GM23338 (cell line): ENCODE measurements at regions not wholly inside any gene's neighbourhood (a gene's known extent, or its start where the extent isn't known, plus 50 kb on each side); places are given as distances from the start of the nearest gene placed in this dataset.

Experiments used
- ATAC-seq: fragments of 200-7000 bp; cut with Tn5 transposase; 3 replicates; pipeline ENCODE4 v1.9.1; 2020
- DNase-seq: peaks from one replicate; pipeline ENCODE4 v3.0.0-alpha.2; 2015; ENCODE audit warnings: low spot score
- H2AFZ ChIP-seq: fragments of 200-600 bp; sonication (generic); 2 replicates; pipeline ENCODE4 v1.8.0; 2016; ENCODE audit warnings: antibody characterized with exemption, mild to moderate bottlenecking, moderate library complexity
- H3F3A ChIP-seq: fragments of 200-600 bp; sonication (generic); replicated peaks from 2 replicates; pipeline ENCODE4 v1.8.0; 2017; ENCODE audit warnings: antibody characterized with exemption, mixed run types, low read depth
- H3K27ac ChIP-seq: fragments of 200-600 bp; sonication (generic); 2 replicates; pipeline ENCODE4 v1.6.1; 2016; ENCODE audit warnings: low read depth
- H3K27me3 ChIP-seq: fragments of 200-600 bp; sonication (generic); 2 replicates; pipeline ENCODE4 v1.8.0; 2016; ENCODE audit warnings: mild to moderate bottlenecking, mixed run types, moderate library complexity; ENCODE audit not compliant: insufficient read depth
- H3K36me3 ChIP-seq: fragments of 200-600 bp; sonication (generic); 2 replicates; pipeline ENCODE4 v1.8.0; 2016; ENCODE audit warnings: mild to moderate bottlenecking; ENCODE audit not compliant: insufficient read depth
- H3K4me1 ChIP-seq: fragments of 200-600 bp; sonication (generic); 2 replicates; pipeline ENCODE4 v1.8.0; 2016; ENCODE audit warnings: mild to moderate bottlenecking, moderate library complexity; ENCODE audit not compliant: insufficient read depth
- H3K4me2 ChIP-seq: fragments of 200-600 bp; sonication (generic); 2 replicates; pipeline ENCODE4 v1.7.1; 2017; ENCODE audit warnings: mixed run types
- H3K4me3 ChIP-seq: fragments of 200-600 bp; sonication (generic); 2 replicates; pipeline ENCODE4 v1.6.1; 2016; ENCODE audit warnings: mixed run types
- H3K79me2 ChIP-seq: fragments of 200-600 bp; sonication (generic); replicated peaks from 2 replicates; pipeline ENCODE4 v1.8.0; 2017; ENCODE audit warnings: mild to moderate bottlenecking; ENCODE audit not compliant: insufficient read depth
- H3K9me2 ChIP-seq: fragments of 200-600 bp; sonication (generic); 2 replicates; pipeline ENCODE4 v1.8.0; 2017; ENCODE audit not compliant: insufficient read depth
- H4K20me1 ChIP-seq: fragments of 200-600 bp; sonication (generic); replicated peaks from 2 replicates; pipeline ENCODE4 v1.8.0; 2017; ENCODE audit warnings: mild to moderate bottlenecking; ENCODE audit not compliant: insufficient read depth
- H3K27ac Mint-ChIP-seq: 2 replicates; pipeline ENCODE4 v1.8.0; 2020; ENCODE audit warnings: inconsistent platforms, mild to moderate bottlenecking, moderate library complexity, mixed read lengths
- H3K27me3 Mint-ChIP-seq: 3 replicates; pipeline ENCODE4 v1.8.0; 2022; ENCODE audit warnings: low read depth, mild to moderate bottlenecking, moderate library complexity, mixed read lengths, inconsistent platforms; ENCODE audit not compliant: insufficient read depth, poor library complexity
- H3K36me3 Mint-ChIP-seq: 3 replicates; pipeline ENCODE4 v1.8.0; 2021; ENCODE audit warnings: low read depth, mild to moderate bottlenecking, inconsistent platforms, moderate library complexity, mixed read lengths
- H3K4me1 Mint-ChIP-seq: 3 replicates; pipeline ENCODE4 v1.8.0; 2020; ENCODE audit warnings: mild to moderate bottlenecking, inconsistent platforms, mixed read lengths
- H3K4me3 Mint-ChIP-seq: 3 replicates; pipeline ENCODE4 v1.8.0; 2021; ENCODE audit warnings: moderate library complexity, mild to moderate bottlenecking, inconsistent platforms, mixed read lengths
- H3K9me3 Mint-ChIP-seq: 3 replicates; pipeline ENCODE4 v1.8.0; 2020; ENCODE audit warnings: moderate library complexity, mild to moderate bottlenecking, inconsistent platforms, mixed read lengths
- CREB1 ChIP-seq: fragments of 250-450 bp; sonication (Bioruptor Pico); IDR thresholded peaks from 2 replicates; pipeline ENCODE4 v1.5.0; 2020; ENCODE audit warnings: low read depth, mild to moderate bottlenecking, moderate library complexity
- EZH2 ChIP-seq: fragments of 200-600 bp; sonication (generic); IDR thresholded peaks from one replicate; pipeline ENCODE4 v1.8.0; 2017; ENCODE audit warnings: antibody characterized with exemption, mild to moderate bottlenecking, low read depth; ENCODE audit not compliant: unreplicated experiment
- EZH2phosphoT487 ChIP-seq: fragments of 200-600 bp; sonication (generic); IDR thresholded peaks from one replicate; pipeline ENCODE4 v1.8.1; 2018; ENCODE audit warnings: antibody characterized with exemption; ENCODE audit not compliant: unreplicated experiment
- JUNB ChIP-seq: IDR thresholded peaks from one replicate; pipeline ENCODE4 v1.6.1; 2016; ENCODE audit warnings: antibody characterized with exemption; ENCODE audit not compliant: unreplicated experiment
- NANOG ChIP-seq: IDR thresholded peaks from 2 replicates; pipeline ENCODE4 v1.6.1; 2016; ENCODE audit warnings: antibody characterized with exemption, borderline replicate concordance
- POLR2AphosphoS5 ChIP-seq: IDR thresholded peaks from 2 replicates; pipeline ENCODE4 v1.6.1; 2016; ENCODE audit warnings: antibody characterized with exemption, low read depth
- STAT1 ChIP-seq: IDR thresholded peaks from one replicate; pipeline ENCODE4 v1.6.1; 2016; ENCODE audit warnings: antibody characterized with exemption; ENCODE audit not compliant: unreplicated experiment
- ZNF114 ChIP-seq: fragments of 250-450 bp; sonication (Bioruptor Pico); IDR thresholded peaks from 2 replicates; pipeline ENCODE4 v1.5.0; 2020; ENCODE audit warnings: mild to moderate bottlenecking, moderate library complexity
- ZNF331 ChIP-seq: fragments of 250-450 bp; sonication (Bioruptor Pico); IDR thresholded peaks from 2 replicates; pipeline ENCODE4 v1.5.0; 2020; ENCODE audit warnings: low read depth, mild to moderate bottlenecking, moderate library complexity
- TF ChIP-seq, protein P1 (sequence below), 2 experiments: fragments of 200-600 bp in 1 of 2; sonication (generic) in 1 of 2; conservative IDR thresholded peaks; 2 replicates each; pipeline versions ENCODE4 v1.5.1 to v1.6.1; 2016 to 2017; ENCODE audit warnings: antibody characterized with exemption in 2 of 2, low read depth in 2 of 2, mild to moderate bottlenecking in 2 of 2, moderate library complexity in 1 of 2
- TF ChIP-seq, protein P2 (sequence below): IDR thresholded peaks from 2 replicates; pipeline ENCODE4 v1.6.1; 2016; ENCODE audit warnings: antibody characterized with exemption
- TF ChIP-seq, protein P3 (sequence below): IDR thresholded peaks from one replicate; pipeline ENCODE4 v1.6.1; 2018; ENCODE audit warnings: antibody characterized with exemption; ENCODE audit not compliant: unreplicated experiment
- TF ChIP-seq, protein P4 (sequence below): fragments of 250-450 bp; sonication (Bioruptor Pico); IDR thresholded peaks from 2 replicates; pipeline ENCODE4 v1.5.0; 2020; ENCODE audit warnings: mild to moderate bottlenecking, moderate library complexity

DNA sequence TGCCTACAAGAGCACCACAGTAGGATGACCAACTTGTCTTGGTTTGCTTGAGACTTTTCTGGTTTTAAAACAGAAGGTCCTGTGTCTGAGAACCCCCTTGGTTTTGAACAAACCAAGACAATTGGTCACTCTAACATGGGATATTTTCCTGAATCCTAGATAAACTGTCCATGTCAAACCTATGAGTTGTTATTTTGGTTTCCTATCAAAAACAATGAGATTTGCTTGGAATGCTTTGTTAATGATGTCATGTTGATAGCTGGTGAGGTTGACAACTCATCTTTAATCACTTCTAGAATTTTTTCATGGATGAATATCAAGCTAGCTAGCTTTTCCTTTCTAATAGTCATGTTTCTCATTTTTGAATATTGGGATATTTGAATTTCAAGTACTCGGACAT lies 518.3 kb upstream of the ARX start:
- Mint-ChIP-seq H3K36me3 (no peaks in the 10 kb centered on the region), H3K4me1 (no peaks in the 10 kb centered on the region), H3K27ac (no peak overlapping the region), H3K27me3 (no peaks in the 10 kb centered on the region), H3K9me3 (no peaks in the 10 kb centered on the region), H3K4me3 (no peak overlapping the region)
- Histone ChIP-seq H3K9me2 (no peaks in the 10 kb centered on the region), H3K36me3 (no peaks in the 10 kb centered on the region), H3K4me3 (no peak overlapping the region), H3K27ac (no peak overlapping the region), H3K79me2 (no peaks in the 10 kb centered on the region), H3F3A (no peaks in the 10 kb centered on the region), H3K4me1 (no peaks in the 10 kb centered on the region), H3K4me2 (no peak overlapping the region), H4K20me1 (no peaks in the 10 kb centered on the region), H2AFZ (no peak overlapping the region), H3K27me3 (no peaks in the 10 kb centered on the region)
- DNase-seq (no peak), ATAC-seq (no peak)
- TF ChIP-seq CREB1 (CRISPR knock-in tag) (no peak), STAT1 (no peak), ZNF114 (CRISPR knock-in tag) (no peak), POLR2AphosphoS5 (no peak), EZH2phosphoT487 (no peak), ZNF331 (CRISPR knock-in tag) (no peak), JUNB (no peak), NANOG (no peak), EZH2 (no peak)
- TF ChIP-seq, protein P1, sequence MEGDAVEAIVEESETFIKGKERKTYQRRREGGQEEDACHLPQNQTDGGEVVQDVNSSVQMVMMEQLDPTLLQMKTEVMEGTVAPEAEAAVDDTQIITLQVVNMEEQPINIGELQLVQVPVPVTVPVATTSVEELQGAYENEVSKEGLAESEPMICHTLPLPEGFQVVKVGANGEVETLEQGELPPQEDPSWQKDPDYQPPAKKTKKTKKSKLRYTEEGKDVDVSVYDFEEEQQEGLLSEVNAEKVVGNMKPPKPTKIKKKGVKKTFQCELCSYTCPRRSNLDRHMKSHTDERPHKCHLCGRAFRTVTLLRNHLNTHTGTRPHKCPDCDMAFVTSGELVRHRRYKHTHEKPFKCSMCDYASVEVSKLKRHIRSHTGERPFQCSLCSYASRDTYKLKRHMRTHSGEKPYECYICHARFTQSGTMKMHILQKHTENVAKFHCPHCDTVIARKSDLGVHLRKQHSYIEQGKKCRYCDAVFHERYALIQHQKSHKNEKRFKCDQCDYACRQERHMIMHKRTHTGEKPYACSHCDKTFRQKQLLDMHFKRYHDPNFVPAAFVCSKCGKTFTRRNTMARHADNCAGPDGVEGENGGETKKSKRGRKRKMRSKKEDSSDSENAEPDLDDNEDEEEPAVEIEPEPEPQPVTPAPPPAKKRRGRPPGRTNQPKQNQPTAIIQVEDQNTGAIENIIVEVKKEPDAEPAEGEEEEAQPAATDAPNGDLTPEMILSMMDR (conservative IDR thresholded peaks at IDR 0.05; ENCODE audit: low read depth in 2 of 2): no peak
- TF ChIP-seq, protein P2, sequence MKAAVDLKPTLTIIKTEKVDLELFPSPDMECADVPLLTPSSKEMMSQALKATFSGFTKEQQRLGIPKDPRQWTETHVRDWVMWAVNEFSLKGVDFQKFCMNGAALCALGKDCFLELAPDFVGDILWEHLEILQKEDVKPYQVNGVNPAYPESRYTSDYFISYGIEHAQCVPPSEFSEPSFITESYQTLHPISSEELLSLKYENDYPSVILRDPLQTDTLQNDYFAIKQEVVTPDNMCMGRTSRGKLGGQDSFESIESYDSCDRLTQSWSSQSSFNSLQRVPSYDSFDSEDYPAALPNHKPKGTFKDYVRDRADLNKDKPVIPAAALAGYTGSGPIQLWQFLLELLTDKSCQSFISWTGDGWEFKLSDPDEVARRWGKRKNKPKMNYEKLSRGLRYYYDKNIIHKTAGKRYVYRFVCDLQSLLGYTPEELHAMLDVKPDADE: no peak
- TF ChIP-seq, protein P3, sequence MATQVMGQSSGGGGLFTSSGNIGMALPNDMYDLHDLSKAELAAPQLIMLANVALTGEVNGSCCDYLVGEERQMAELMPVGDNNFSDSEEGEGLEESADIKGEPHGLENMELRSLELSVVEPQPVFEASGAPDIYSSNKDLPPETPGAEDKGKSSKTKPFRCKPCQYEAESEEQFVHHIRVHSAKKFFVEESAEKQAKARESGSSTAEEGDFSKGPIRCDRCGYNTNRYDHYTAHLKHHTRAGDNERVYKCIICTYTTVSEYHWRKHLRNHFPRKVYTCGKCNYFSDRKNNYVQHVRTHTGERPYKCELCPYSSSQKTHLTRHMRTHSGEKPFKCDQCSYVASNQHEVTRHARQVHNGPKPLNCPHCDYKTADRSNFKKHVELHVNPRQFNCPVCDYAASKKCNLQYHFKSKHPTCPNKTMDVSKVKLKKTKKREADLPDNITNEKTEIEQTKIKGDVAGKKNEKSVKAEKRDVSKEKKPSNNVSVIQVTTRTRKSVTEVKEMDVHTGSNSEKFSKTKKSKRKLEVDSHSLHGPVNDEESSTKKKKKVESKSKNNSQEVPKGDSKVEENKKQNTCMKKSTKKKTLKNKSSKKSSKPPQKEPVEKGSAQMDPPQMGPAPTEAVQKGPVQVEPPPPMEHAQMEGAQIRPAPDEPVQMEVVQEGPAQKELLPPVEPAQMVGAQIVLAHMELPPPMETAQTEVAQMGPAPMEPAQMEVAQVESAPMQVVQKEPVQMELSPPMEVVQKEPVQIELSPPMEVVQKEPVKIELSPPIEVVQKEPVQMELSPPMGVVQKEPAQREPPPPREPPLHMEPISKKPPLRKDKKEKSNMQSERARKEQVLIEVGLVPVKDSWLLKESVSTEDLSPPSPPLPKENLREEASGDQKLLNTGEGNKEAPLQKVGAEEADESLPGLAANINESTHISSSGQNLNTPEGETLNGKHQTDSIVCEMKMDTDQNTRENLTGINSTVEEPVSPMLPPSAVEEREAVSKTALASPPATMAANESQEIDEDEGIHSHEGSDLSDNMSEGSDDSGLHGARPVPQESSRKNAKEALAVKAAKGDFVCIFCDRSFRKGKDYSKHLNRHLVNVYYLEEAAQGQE: no peak
- TF ChIP-seq, protein P4, sequence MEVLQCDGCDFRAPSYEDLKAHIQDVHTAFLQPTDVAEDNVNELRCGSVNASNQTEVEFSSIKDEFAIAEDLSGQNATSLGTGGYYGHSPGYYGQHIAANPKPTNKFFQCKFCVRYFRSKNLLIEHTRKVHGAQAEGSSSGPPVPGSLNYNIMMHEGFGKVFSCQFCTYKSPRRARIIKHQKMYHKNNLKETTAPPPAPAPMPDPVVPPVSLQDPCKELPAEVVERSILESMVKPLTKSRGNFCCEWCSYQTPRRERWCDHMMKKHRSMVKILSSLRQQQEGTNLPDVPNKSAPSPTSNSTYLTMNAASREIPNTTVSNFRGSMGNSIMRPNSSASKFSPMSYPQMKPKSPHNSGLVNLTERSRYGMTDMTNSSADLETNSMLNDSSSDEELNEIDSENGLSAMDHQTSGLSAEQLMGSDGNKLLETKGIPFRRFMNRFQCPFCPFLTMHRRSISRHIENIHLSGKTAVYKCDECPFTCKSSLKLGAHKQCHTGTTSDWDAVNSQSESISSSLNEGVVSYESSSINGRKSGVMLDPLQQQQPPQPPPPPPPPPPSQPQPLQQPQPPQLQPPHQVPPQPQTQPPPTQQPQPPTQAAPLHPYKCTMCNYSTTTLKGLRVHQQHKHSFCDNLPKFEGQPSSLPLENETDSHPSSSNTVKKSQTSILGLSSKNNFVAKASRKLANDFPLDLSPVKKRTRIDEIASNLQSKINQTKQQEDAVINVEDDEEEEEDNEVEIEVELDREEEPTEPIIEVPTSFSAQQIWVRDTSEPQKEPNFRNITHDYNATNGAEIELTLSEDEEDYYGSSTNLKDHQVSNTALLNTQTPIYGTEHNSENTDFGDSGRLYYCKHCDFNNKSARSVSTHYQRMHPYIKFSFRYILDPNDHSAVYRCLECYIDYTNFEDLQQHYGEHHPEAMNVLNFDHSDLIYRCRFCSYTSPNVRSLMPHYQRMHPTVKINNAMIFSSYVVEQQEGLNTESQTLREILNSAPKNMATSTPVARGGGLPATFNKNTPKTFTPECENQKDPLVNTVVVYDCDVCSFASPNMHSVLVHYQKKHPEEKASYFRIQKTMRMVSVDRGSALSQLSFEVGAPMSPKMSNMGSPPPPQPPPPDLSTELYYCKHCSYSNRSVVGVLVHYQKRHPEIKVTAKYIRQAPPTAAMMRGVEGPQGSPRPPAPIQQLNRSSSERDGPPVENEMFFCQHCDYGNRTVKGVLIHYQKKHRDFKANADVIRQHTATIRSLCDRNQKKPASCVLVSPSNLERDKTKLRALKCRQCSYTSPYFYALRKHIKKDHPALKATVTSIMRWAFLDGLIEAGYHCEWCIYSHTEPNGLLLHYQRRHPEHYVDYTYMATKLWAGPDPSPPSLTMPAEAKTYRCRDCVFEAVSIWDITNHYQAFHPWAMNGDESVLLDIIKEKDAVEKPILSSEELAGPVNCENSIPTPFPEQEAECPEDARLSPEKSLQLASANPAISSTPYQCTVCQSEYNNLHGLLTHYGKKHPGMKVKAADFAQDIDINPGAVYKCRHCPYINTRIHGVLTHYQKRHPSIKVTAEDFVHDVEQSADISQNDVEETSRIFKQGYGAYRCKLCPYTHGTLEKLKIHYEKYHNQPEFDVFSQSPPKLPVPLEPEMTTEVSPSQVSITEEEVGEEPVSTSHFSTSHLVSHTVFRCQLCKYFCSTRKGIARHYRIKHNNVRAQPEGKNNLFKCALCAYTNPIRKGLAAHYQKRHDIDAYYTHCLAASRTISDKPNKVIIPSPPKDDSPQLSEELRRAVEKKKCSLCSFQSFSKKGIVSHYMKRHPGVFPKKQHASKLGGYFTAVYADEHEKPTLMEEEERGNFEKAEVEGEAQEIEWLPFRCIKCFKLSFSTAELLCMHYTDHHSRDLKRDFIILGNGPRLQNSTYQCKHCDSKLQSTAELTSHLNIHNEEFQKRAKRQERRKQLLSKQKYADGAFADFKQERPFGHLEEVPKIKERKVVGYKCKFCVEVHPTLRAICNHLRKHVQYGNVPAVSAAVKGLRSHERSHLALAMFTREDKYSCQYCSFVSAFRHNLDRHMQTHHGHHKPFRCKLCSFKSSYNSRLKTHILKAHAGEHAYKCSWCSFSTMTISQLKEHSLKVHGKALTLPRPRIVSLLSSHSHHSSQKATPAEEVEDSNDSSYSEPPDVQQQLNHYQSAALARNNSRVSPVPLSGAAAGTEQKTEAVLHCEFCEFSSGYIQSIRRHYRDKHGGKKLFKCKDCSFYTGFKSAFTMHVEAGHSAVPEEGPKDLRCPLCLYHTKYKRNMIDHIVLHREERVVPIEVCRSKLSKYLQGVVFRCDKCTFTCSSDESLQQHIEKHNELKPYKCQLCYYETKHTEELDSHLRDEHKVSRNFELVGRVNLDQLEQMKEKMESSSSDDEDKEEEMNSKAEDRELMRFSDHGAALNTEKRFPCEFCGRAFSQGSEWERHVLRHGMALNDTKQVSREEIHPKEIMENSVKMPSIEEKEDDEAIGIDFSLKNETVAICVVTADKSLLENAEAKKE (CRISPR knock-in tag): no peak
